ENCODE measurements at regions not wholly inside any gene's neighbourhood (a gene's known extent, or its start where the extent isn't known, plus 50 kb on each side); places are given as distances from the start of the nearest gene placed in this dataset.

DNA sequence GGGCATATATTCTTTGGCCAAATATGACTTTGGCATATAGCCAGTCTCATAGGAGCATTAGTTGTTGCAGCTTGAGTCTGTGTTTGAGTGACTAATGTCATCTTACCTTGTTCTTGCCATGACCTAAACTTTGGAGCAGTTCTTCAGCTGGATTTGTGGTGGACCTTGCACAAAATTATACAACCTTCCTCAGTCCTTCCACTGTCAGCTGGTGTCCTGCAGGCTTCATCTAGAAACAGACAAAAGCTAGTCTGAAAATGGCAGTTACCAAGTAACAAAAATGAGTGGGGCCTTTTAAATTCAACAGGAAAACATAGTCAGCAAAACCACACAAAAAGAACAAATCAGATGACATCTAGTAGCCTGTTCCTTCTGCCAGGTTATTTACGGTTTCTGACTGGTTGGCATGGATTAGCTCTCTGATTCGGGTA is 59.5 kb upstream of the HECTD2 start:
- Histone ChIP-seq H3K36me3 (ENCODE audit: control insufficient read depth in 2 of 4, insufficient read depth in 4 of 4, low read length in 3 of 4) (no peaks in the 10 kb centered on the region), H4K20me1 (replicated peaks in 1 of 2; ENCODE audit: control insufficient read depth in 1 of 2, insufficient read depth in 2 of 2, low read length in 2 of 2) (no peaks in the 10 kb centered on the region), H3K56ac (replicated peaks; ENCODE audit: insufficient read length, low read depth, low read length) (no peak overlapping the region), H3K27ac (ENCODE audit: low read depth, low read length) (no peak overlapping the region), H3K9ac (replicated peaks in 1 of 4; ENCODE audit: extremely low read depth in 1 of 4, low read depth in 3 of 4, low read length in 3 of 4) (no peak overlapping the region), H4K8ac (ENCODE audit: extremely low read depth, insufficient read depth, low read length) (no peak overlapping the region), H2AK5ac (ENCODE audit: low read depth, low read length) (no peak overlapping the region), H3K4ac (replicated peaks; ENCODE audit: insufficient read length, low read depth, low read length) (no peak overlapping the region), H3K4me3 (ENCODE audit: extremely low read depth in 1 of 4, insufficient read depth in 2 of 4, low read depth in 3 of 4, low read length in 4 of 4) (no peak overlapping the region), H3K4me1 (replicated peaks in 1 of 4; ENCODE audit: control insufficient read depth in 3 of 4, insufficient read depth in 4 of 4, low read length in 3 of 4) (no peaks in the 10 kb centered on the region), H3K79me2 (ENCODE audit: control insufficient read depth in 1 of 2, insufficient read depth in 2 of 2, low read length in 2 of 2) (no peaks in the 10 kb centered on the region), H3K14ac (ENCODE audit: insufficient read length) (no peak overlapping the region), H4K5ac (ENCODE audit: insufficient read length, low read depth, low read length) (no peak overlapping the region), H3K23ac (ENCODE audit: insufficient read length) (no peak overlapping the region), H3K27me3 (replicated peaks in 1 of 4; ENCODE audit: control insufficient read depth in 3 of 4, extremely low read depth in 1 of 4, insufficient read depth in 3 of 4, low read length in 3 of 4) (no peaks in the 10 kb centered on the region), H2BK5ac (ENCODE audit: low read depth, low read length) (no peak overlapping the region), H3K4me2 (ENCODE audit: insufficient read depth in 1 of 2, low read depth in 2 of 2, low read length in 2 of 2) (no peak overlapping the region), H2BK120ac (replicated peaks; ENCODE audit: low read depth, low read length) (no peak overlapping the region), H2AFZ (ENCODE audit: low read length) (no peak overlapping the region), H2BK15ac (ENCODE audit: low read length) (no peak overlapping the region), H4K91ac (replicated peaks; ENCODE audit: insufficient read length, low read length) (no peak overlapping the region), H3K18ac (ENCODE audit: extremely low read depth, low read length) (no peak overlapping the region), H2BK20ac (ENCODE audit: low read length) (no peak overlapping the region), H2BK12ac (ENCODE audit: low read depth, low read length) (no peak overlapping the region), H3K9me3 (ENCODE audit: insufficient read depth in 2 of 2, low read depth in 1 of 2, low read length in 1 of 2) (no peaks in the 10 kb centered on the region), H3K23me2 (ENCODE audit: low read depth, low read length) (no peaks in the 10 kb centered on the region), H3K79me1 (ENCODE audit: low read depth, low read length) (no peaks in the 10 kb centered on the region)
- TF ChIP-seq SP2 (IDR thresholded peaks at IDR 0.05; ENCODE audit: low read length) (no peak), TEAD4 (IDR thresholded peaks at IDR 0.05; ENCODE audit: low read depth, low read length) (no peak), ASH2L (IDR thresholded peaks at IDR 0.05; ENCODE audit: low read length) (no peak), GTF2F1 (IDR thresholded peaks at IDR 0.05; ENCODE audit: borderline replicate concordance, low read depth, low read length) (no peak)
- TF ChIP-seq, protein P1, sequence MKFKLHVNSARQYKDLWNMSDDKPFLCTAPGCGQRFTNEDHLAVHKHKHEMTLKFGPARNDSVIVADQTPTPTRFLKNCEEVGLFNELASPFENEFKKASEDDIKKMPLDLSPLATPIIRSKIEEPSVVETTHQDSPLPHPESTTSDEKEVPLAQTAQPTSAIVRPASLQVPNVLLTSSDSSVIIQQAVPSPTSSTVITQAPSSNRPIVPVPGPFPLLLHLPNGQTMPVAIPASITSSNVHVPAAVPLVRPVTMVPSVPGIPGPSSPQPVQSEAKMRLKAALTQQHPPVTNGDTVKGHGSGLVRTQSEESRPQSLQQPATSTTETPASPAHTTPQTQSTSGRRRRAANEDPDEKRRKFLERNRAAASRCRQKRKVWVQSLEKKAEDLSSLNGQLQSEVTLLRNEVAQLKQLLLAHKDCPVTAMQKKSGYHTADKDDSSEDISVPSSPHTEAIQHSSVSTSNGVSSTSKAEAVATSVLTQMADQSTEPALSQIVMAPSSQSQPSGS (IDR thresholded peaks at IDR 0.05; ENCODE audit: low read length), result no peak
- POLR2A ChIA-PET (ENCODE audit: partially characterized antibody), result no interaction called here
- DNase-seq (ENCODE audit: low read depth in 1 of 2, low spot score in 2 of 2), result no peak
- no peak for FAIRE-seq
- CTCF ChIA-PET (ENCODE audit: partially characterized antibody), result interaction anchor here (0.9 to 1.9 kb wide), 5 partner anchors 9 to 52 kb away, joined by 3 to 5 read pairs (median 4); no protein-coding TSS in a partner anchor
- WGBS, 2 experiments (ENCODE audit: extremely low coverage in 1 of 2, insufficient coverage in 1 of 2, insufficient read length in 1 of 2, insufficient replicate concordance in 2 of 2, low coverage in 1 of 2, low lambda C conversion rate in 2 of 2, missing lambda C conversion rate in 1 of 2), result 86% methylated on average over 2 of the region's 2 CpGs; no CpG with 5 or more reads in 1 of the 2 experiments

Data from H1 (cell line).